ENCODE measurements at regions not wholly inside any gene's neighbourhood (a gene's known extent, or its start where the extent isn't known, plus 50 kb on each side); places are given as distances from the start of the nearest gene placed in this dataset.

GRCh38 chr12:72173974-72174373 lies 98.2 kb upstream of the TRHDE start:
- Histone ChIP-seq H3K4me2 (ENCODE audit: insufficient read depth in 1 of 2, low read depth in 2 of 2, low read length in 2 of 2) (no peak overlapping the region), H3K4me1 (replicated peaks in 1 of 4; ENCODE audit: control insufficient read depth in 3 of 4, insufficient read depth in 4 of 4, low read length in 3 of 4) (no peaks in the 10 kb centered on the region), H2BK120ac (replicated peaks; ENCODE audit: low read depth, low read length) (no peak overlapping the region), H4K5ac (ENCODE audit: insufficient read length, low read depth, low read length) (no peak overlapping the region), H3K4ac (replicated peaks; ENCODE audit: insufficient read length, low read depth, low read length) (no peak overlapping the region), H2BK15ac (ENCODE audit: low read length) (no peak overlapping the region), H3K9me3 (ENCODE audit: insufficient read depth in 2 of 2, low read depth in 1 of 2, low read length in 1 of 2) (no peaks in the 10 kb centered on the region), H3K9ac (replicated peaks in 1 of 4; ENCODE audit: extremely low read depth in 1 of 4, low read depth in 3 of 4, low read length in 3 of 4) (no peak overlapping the region), H4K91ac (replicated peaks; ENCODE audit: insufficient read length, low read length) (no peak overlapping the region), H2BK5ac (ENCODE audit: low read depth, low read length) (no peak overlapping the region), H2BK12ac (ENCODE audit: low read depth, low read length) (no peak overlapping the region), H4K8ac (ENCODE audit: extremely low read depth, insufficient read depth, low read length) (no peak overlapping the region), H2AFZ (ENCODE audit: low read length) (no peak overlapping the region), H3K36me3 (ENCODE audit: control insufficient read depth in 2 of 4, insufficient read depth in 4 of 4, low read length in 3 of 4) (no peaks in the 10 kb centered on the region), H3K23ac (ENCODE audit: insufficient read length) (peak overlapping the region; percentile 94), H3K27me3 (replicated peaks in 1 of 4; ENCODE audit: control insufficient read depth in 3 of 4, extremely low read depth in 1 of 4, insufficient read depth in 3 of 4, low read length in 3 of 4) (no peaks in the 10 kb centered on the region), H3K79me1 (ENCODE audit: low read depth, low read length) (no peaks in the 10 kb centered on the region), H3K27ac (ENCODE audit: low read depth, low read length) (no peak overlapping the region), H2AK5ac (ENCODE audit: low read depth, low read length) (no peak overlapping the region), H3K14ac (ENCODE audit: insufficient read length) (no peak overlapping the region), H3K18ac (ENCODE audit: extremely low read depth, low read length) (no peak overlapping the region), H2BK20ac (ENCODE audit: low read length) (no peak overlapping the region), H3K56ac (replicated peaks; ENCODE audit: insufficient read length, low read depth, low read length) (no peak overlapping the region), H4K20me1 (replicated peaks in 1 of 2; ENCODE audit: control insufficient read depth in 1 of 2, insufficient read depth in 2 of 2, low read length in 2 of 2) (no peaks in the 10 kb centered on the region), H3K79me2 (ENCODE audit: control insufficient read depth in 1 of 2, insufficient read depth in 2 of 2, low read length in 2 of 2) (no peaks in the 10 kb centered on the region), H3K4me3 (ENCODE audit: extremely low read depth in 1 of 4, insufficient read depth in 2 of 4, low read depth in 3 of 4, low read length in 4 of 4) (no peak overlapping the region), H3K23me2 (ENCODE audit: low read depth, low read length) (no peaks in the 10 kb centered on the region)
- CTCF ChIA-PET (ENCODE audit: partially characterized antibody), result no interaction called here
- FAIRE-seq, result no peak
- POLR2A ChIA-PET (ENCODE audit: partially characterized antibody), result no interaction called here
- 84% methylated on average over 4 of the region's 4 CpGs; no CpG with 5 or more reads in 1 of the 2 experiments for WGBS, 2 experiments (ENCODE audit: extremely low coverage in 1 of 2, insufficient coverage in 1 of 2, insufficient read length in 1 of 2, insufficient replicate concordance in 2 of 2, low coverage in 1 of 2, low lambda C conversion rate in 2 of 2, missing lambda C conversion rate in 1 of 2)
- DNase-seq (ENCODE audit: low read depth in 1 of 2, low spot score in 2 of 2), result no peak
- no peak for TF ChIP-seq CHD2 (IDR thresholded peaks at IDR 0.05; ENCODE audit: low read length)
- no peak for TF ChIP-seq KDM1A (IDR thresholded peaks at IDR 0.05; ENCODE audit: borderline replicate concordance, low read length)
- TF ChIP-seq NRF1 (IDR thresholded peaks at IDR 0.05; ENCODE audit: low read depth, low read length), result no peak
- no peak for TF ChIP-seq JUN (IDR thresholded peaks at IDR 0.05; ENCODE audit: low read depth, low read length)
- TF ChIP-seq KDM5A (IDR thresholded peaks at IDR 0.05; ENCODE audit: low read length), result no peak
- no peak for TF ChIP-seq SIN3A (conservative IDR thresholded peaks at IDR 0.05 in 1 of 2, IDR thresholded peaks at IDR 0.05 in 1 of 2; ENCODE audit: low read depth in 1 of 2, low read length in 2 of 2)
- TF ChIP-seq PHF8 (conservative IDR thresholded peaks at IDR 0.05; ENCODE audit: low read depth, low read length), result no peak
- no peak for TF ChIP-seq ZNF274 (IDR thresholded peaks at IDR 0.05; ENCODE audit: borderline replicate concordance, extremely low read depth, low read length)
- TF ChIP-seq POLR2A (IDR thresholded peaks at IDR 0.05; ENCODE audit: control extremely low read depth in 1 of 2, low read depth in 2 of 2, low read length in 2 of 2), result no peak
- TF ChIP-seq RAD21 (IDR thresholded peaks at IDR 0.05 in 1 of 2, conservative IDR thresholded peaks at IDR 0.05 in 1 of 2; ENCODE audit: low read depth in 2 of 2, low read length in 2 of 2), result no peak
- TF ChIP-seq POU5F1 (IDR thresholded peaks at IDR 0.05; ENCODE audit: low read depth, low read length), result no peak
- no peak for TF ChIP-seq SP4 (IDR thresholded peaks at IDR 0.05; ENCODE audit: low read length)
- TF ChIP-seq EP300 (IDR thresholded peaks at IDR 0.05; ENCODE audit: borderline replicate concordance in 1 of 2, low read depth in 2 of 2, low read length in 2 of 2), result no peak
- TF ChIP-seq EZH2 (IDR thresholded peaks at IDR 0.05; ENCODE audit: low read depth, low read length, severe bottlenecking), result no peak
- no peak for TF ChIP-seq SIX5 (IDR thresholded peaks at IDR 0.05; ENCODE audit: low read depth, low read length)
- no peak for TF ChIP-seq KDM4A (IDR thresholded peaks at IDR 0.05; ENCODE audit: low read depth, low read length, severe bottlenecking)

All from H1 (cell line).